HG03442 (cell line): ENCODE measurements at regions not wholly inside any gene's neighbourhood (a gene's known extent, or its start where the extent isn't known, plus 50 kb on each side); places are given as distances from the start of the nearest gene placed in this dataset.

ENCODE experiments used
- ATAC-seq: cut with Tn5 transposase; IDR thresholded peaks from one replicate; pipeline ENCODE4 v1.9.1; 2021; ENCODE audit warnings: mild to moderate bottlenecking, moderate library complexity; ENCODE audit not compliant: unreplicated experiment

DNA sequence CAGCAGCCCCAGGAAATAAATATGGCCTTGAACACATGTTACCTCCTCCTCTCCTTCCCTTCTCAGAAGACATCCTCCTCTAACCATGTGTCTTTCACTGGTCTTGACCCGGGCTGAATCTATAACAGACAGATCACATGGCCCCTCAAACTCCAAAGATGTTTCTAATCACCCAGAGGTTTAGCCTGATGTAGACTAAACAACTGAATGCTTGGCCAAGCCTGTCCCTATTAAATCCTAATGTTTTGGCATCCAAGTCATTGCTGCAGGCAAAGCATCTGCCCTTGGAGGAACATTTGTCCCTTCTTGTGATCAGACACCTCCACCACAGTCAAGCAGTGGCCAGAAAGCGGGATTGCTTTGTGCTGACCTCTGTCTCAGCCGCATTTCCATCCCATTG is 65.5 kb downstream of the ANKRD60 start:
- ATAC-seq: no peak

- no peak for ATAC-seq
Observed at GRCh38 chr20:58161192-58161591, 67.3 kb downstream of the ANKRD60 start.

DNA sequence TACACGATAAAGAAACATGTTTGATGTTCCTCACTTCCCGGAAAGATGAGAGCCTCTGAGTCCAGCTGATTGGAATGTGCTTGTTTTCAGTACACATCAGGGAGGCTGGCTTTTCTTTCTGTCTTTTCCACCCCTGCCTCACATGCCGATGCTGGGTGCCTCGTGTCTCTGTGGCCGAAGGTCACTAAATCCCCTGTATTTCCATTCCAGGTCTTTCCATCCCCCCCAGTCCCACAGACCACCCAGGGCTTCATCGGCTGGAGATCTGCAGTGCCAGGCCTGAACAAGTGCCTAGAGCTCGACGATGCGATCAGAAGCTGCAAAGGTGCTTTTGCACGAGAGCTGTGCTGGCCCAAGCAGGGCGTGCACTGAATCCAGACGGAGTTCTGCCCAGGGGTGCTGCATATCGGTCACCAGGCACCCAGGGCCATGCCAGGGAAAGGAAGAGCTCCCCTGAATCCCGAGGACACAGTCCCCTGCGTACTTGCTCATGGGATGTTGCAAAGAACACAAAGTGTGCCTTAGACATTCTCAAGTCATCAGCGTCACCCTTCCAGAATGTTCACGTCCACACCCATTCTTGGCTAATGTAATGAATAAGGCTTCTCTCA is 67.9 kb downstream of the ANKRD60 start:
- no peak for ATAC-seq

GRCh38 chr20:58155148-58155925 is 73.1 kb downstream of the ANKRD60 start:
- ATAC-seq: no peak

- ATAC-seq: no peak
Observed at GRCh38 chr20:58154113-58154512, 74.3 kb downstream of the ANKRD60 start.

DNA sequence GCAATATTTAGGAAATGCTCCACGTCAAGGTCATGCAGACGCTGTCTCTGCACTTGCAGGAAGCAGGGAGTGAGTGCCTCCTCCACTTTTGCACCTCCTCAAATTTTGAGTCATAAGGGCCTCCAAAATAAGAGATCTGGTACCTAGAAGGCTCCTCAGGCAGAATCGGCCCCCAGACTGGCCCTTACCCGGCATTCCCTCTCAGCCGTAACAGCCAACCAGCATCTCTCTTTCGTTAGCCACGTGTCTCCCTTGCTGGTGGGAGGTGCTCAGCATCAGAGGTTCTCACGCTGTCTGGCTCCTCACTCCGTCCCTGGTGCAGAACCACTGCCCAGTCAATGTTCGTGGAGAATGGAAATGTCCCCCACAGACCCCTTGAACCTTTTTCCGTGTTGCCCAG is 75.3 kb downstream of the ANKRD60 start:
- ATAC-seq: no peak

DNA sequence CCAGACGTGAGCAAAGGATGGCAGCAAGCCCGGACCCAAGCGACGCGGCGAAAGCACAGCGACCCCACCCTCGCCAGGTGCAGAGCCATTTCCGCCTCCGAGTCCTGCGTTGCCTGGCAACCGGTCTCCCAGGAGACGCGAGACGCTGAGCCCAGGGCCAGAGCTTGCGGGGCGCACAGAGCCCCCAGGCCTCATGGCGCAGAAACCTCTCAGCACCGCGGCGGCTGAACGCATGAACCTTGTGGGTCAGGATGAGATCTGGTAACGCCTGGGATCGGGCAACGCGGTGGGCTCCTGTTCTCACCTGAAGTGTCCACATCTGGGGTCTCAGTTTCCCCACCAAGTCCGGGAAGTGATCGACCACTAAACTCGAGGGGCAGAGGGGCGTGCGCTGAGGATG is 77.7 kb downstream of the ANKRD60 start:
- no peak for ATAC-seq

GRCh38 chr20:58149437-58150091 is 78.9 kb downstream of the ANKRD60 start:
- ATAC-seq: no peak

DNA sequence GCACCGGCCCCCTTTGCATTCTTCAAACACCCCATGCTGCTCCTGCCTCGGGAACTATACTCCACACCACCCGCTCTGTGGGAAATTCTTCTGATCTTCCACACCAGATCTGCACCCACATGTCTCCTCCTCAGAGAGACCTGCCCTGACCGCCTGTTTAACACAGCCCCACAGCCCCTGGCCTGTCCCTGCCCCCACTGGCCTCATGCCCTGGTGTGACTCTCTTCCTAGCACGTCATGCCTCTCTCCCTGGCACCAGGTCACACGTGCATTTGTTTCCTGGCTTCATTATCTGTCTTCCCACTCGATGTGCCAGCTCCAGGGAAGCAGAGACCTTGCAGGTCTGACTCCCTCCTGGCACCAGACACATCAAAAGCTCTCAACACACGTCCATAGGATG is 79.6 kb downstream of the ANKRD60 start:
- ATAC-seq: no peak

DNA sequence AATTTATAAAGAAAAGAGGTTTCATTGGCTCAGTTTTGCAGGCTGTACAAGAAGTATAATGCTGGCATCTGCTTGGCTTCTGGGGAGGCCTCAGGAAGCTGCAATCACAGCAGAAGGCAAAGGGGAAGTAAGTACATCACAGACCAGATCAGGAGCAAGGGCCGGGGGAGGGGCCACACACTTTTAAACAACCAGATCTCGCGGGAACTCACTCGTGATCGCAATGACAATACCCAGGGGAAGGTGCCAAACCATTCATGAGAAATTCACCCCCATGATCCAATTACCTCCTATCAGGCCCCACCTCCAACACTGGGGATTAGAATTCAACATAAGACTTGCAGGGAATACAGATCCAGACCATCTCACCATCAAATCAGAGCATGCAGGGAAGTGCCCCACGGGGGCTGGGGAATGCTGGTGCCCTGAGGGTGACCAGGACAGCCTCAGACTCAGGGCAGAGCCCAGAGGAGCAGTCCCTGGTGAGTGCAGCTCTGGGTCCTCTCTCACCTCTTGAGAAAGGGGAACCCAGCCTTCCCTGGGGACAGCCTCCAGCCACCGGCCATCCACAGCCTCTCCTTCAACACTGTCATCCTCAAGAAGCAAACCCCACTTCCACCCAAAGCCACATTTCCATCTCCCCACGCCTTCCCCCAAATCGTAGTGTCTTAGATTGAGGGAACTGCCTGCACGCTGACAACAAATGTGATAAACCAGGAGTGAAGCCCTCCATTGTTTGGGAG is 80.7 kb downstream of the ANKRD60 start:
- ATAC-seq: no peak

- no peak for ATAC-seq
Observed at GRCh38 chr20:58146746-58147140, 81.7 kb downstream of the ANKRD60 start.

- ATAC-seq: no peak
Observed at GRCh38 chr20:58146081-58146745, 82.2 kb downstream of the ANKRD60 start.

- no peak for ATAC-seq
Observed at GRCh38 chr20:58145506-58146080, 82.9 kb downstream of the ANKRD60 start.

GRCh38 chr20:58144096-58144495 is 84.4 kb downstream of the ANKRD60 start:
- ATAC-seq: no peak

GRCh38 chr20:58143531-58143930 is 84.9 kb downstream of the ANKRD60 start:
- ATAC-seq: no peak

GRCh38 chr20:58142843-58143185 is 85.6 kb downstream of the ANKRD60 start:
- no peak for ATAC-seq

- no peak for ATAC-seq
Observed at GRCh38 chr20:58141971-58142842, 86.2 kb downstream of the ANKRD60 start.

DNA sequence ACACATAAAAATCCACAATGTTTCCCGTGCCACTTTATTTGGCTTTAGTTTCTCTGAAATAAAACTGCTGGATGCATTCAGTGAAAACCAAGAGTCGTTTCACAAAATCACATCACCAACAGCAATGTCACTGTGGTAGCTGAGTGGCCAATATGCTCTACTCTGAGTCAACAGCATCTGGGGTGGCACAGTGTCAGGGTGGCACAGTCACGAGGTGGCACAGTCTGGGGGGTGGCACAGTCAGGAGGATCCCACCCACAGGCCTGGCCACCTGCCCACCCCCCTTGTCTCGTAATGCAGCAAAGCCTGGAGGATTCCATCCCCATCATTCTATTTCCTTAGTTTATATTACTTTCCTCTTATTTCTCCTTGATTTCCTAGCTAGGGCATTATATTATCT is 87.0 kb downstream of the ANKRD60 start:
- ATAC-seq: no peak

DNA sequence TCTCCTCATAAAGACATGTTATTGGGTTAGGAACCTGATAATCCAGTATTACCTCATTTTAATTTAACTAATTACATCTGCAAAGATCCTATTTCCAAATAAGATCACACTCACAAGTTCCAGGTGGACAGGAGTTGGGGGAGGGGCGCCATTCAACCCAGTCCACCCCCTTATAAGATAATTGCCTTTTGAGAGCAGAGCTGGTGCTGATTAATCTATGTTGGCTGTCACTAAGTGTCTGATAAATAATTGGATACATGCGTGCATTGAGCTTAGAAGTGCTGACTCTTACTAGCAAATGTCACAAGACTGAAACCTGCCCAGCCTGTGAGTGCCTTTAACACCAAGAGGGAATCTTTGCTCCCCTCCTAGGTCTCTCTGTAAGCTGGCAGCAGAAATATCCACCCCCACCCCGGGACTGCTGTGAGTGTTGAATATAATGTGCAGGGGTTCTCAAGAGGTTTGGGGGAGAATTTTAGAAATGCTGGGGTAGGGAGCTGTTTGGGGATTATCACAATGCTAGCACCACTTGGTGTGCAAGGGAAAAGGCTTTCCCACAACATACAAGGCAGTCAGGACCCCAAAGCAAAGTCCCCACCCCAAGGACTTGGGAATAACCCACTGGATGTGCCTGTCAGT is 87.5 kb downstream of the ANKRD60 start:
- ATAC-seq: no peak
